Neural cell (in vitro differentiated cells): ENCODE measurements at regions not wholly inside any gene's neighbourhood (a gene's known extent, or its start where the extent isn't known, plus 50 kb on each side); places are given as distances from the start of the nearest gene placed in this dataset.

Source experiments
- CTCF ChIP-seq: fragments of 450-650 bp; IDR thresholded peaks from 2 replicates; pipeline ENCODE4 v1.5.1; 2014; ENCODE audit warnings: antibody characterized with exemption, mild to moderate bottlenecking, moderate library complexity; ENCODE audit not compliant: poor library complexity, severe bottlenecking
- EP300 ChIP-seq: fragments of 450-650 bp; conservative IDR thresholded peaks from 2 replicates; pipeline ENCODE4 v1.6.1; 2014; ENCODE audit warnings: antibody characterized with exemption, mild to moderate bottlenecking, moderate library complexity; ENCODE audit not compliant: poor library complexity, severe bottlenecking

DNA sequence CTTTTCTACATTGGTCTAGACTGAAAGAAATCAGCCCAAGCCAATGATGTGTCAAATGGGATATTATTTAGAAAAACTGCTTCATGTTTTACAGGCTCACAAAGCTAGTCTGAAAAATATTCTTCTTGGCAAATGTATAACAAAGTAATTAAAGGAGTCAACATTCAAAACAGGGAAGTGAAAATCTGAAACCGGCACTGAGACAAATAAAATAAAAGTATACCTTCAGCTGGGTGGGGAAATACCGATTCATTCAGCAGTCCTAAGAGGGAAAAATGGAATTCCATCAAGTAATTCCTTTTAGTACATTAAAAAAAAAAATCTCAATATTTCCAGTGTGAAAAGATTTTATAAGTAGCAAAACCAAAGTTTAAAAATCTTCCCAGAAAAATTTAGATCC, 259.6 kb upstream of the SLC24A2 start:
- TF ChIP-seq CTCF (no peak), EP300 (no peak)
